ENCODE measurements at regions not wholly inside any gene's neighbourhood (a gene's known extent, or its start where the extent isn't known, plus 50 kb on each side); places are given as distances from the start of the nearest gene placed in this dataset.
"Not testable (repeated sequence)": the region's sequence is repeated elsewhere in the genome, so short reads cannot be mapped to it uniquely, and the experiment has no call there.

GRCh38 chr12:131432532-131433260 lies 278.2 kb upstream of the SFSWAP start:
- no peak for FAIRE-seq
- TF ChIP-seq CTCF (IDR thresholded peaks at IDR 0.05; ENCODE audit: insufficient read depth, low read length, severe bottlenecking) = no peak
- Histone ChIP-seq H3K27me3 (ENCODE audit: control insufficient read depth, insufficient read depth, low read length) (no peaks in the 10 kb centered on the region), H3K36me3 (ENCODE audit: control insufficient read depth, insufficient read depth, low read length) (no peaks in the 10 kb centered on the region), H3K4me3 (ENCODE audit: low read depth, low read length) (no peak overlapping the region)
- DNase-seq (ENCODE audit: low read depth) = no peak

- no peak for TF ChIP-seq CTCF (IDR thresholded peaks at IDR 0.05; ENCODE audit: insufficient read depth, low read length, severe bottlenecking)
- H3K4me3 ChIP-seq (ENCODE audit: low read depth, low read length) = no peak overlapping the region
- FAIRE-seq = no peak
- no peaks in the 10 kb centered on the region for H3K36me3 ChIP-seq (ENCODE audit: control insufficient read depth, insufficient read depth, low read length)
- H3K27me3 ChIP-seq (ENCODE audit: control insufficient read depth, insufficient read depth, low read length) = no peaks in the 10 kb centered on the region
- DNase-seq (ENCODE audit: low read depth) = no peak
Observed at GRCh38 chr12:131434208-131435125, 276.4 kb upstream of the SFSWAP start.

- H3K36me3 ChIP-seq (ENCODE audit: control insufficient read depth, insufficient read depth, low read length) = no peaks in the 10 kb centered on the region
- no peaks in the 10 kb centered on the region for H3K27me3 ChIP-seq (ENCODE audit: control insufficient read depth, insufficient read depth, low read length)
- no peak overlapping the region for H3K4me3 ChIP-seq (ENCODE audit: low read depth, low read length)
- FAIRE-seq = no peak
- DNase-seq (ENCODE audit: low read depth) = no peak
- TF ChIP-seq CTCF (IDR thresholded peaks at IDR 0.05; ENCODE audit: insufficient read depth, low read length, severe bottlenecking) = no peak
Observed at GRCh38 chr12:131436922-131437705, 273.8 kb upstream of the SFSWAP start.

GRCh38 chr12:131437706-131438492 lies 273.0 kb upstream of the SFSWAP start:
- H3K4me3 ChIP-seq (ENCODE audit: low read depth, low read length) = no peak overlapping the region
- no peaks in the 10 kb centered on the region for H3K36me3 ChIP-seq (ENCODE audit: control insufficient read depth, insufficient read depth, low read length)
- no peaks in the 10 kb centered on the region for H3K27me3 ChIP-seq (ENCODE audit: control insufficient read depth, insufficient read depth, low read length)
- FAIRE-seq = no peak
- no peak for DNase-seq (ENCODE audit: low read depth)
- TF ChIP-seq CTCF (IDR thresholded peaks at IDR 0.05; ENCODE audit: insufficient read depth, low read length, severe bottlenecking) = no peak

- not testable (repeated sequence) for DNase-seq (ENCODE audit: low read depth); FAIRE-seq; H3K4me3 ChIP-seq (ENCODE audit: low read depth, low read length)
Observed at GRCh38 chr12:131438493-131438835, 272.4 kb upstream of the SFSWAP start.

More at GRCh38 chr12:131438493-131438835, 272.4 kb upstream of the SFSWAP start:
- H3K36me3 ChIP-seq (ENCODE audit: control insufficient read depth, insufficient read depth, low read length); H3K27me3 ChIP-seq (ENCODE audit: control insufficient read depth, insufficient read depth, low read length): not testable (repeated sequence)
